Pulmonary artery endothelial cell (primary cell): ENCODE measurements at regions not wholly inside any gene's neighbourhood (a gene's known extent, or its start where the extent isn't known, plus 50 kb on each side); places are given as distances from the start of the nearest gene placed in this dataset.

ENCODE experiments used
- DNase-seq: peaks from one replicate; pipeline ENCODE4 v3.0.0-alpha.2; 2011; ENCODE audit warnings: low read depth, low spot score

DNA sequence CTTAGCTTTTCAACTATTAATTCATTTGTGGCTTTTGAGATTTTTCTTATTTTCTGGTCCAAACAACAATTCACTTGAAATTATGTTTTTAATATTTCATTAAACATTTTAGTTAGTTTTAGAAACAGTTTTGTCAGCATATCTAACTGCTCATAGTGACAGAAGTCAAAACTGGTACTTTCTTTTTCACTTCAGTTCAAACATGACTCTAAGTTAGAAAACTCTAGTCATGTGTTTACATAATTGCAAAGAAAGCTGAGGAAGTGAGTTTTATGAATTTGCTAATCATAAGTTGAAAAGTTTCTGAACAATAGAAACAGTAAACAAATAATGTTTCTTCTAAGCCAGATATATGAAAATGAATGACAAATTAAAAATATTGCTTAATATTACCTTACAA lies 1931.0 kb downstream of the EFNA5 start:
- no peak for DNase-seq

DNA sequence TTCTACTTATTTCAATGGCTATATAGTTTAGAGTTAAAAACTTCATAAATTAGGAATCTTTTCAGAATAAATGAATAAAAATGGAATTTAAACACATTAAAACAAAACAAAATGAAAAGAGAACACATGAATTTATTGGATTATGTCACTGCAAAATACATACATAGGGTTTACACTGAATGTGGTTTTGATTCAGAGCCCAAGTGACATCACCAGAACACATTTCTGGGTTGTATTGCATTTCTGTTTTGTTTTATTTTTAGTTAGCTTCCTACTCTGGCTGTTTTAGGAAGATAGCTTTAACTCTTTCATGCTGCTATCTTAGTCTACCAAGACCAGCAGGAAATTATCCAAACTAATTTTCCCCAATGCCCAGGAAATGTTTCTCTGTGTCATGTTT lies 1935.0 kb downstream of the EFNA5 start:
- DNase-seq, result no peak

DNA sequence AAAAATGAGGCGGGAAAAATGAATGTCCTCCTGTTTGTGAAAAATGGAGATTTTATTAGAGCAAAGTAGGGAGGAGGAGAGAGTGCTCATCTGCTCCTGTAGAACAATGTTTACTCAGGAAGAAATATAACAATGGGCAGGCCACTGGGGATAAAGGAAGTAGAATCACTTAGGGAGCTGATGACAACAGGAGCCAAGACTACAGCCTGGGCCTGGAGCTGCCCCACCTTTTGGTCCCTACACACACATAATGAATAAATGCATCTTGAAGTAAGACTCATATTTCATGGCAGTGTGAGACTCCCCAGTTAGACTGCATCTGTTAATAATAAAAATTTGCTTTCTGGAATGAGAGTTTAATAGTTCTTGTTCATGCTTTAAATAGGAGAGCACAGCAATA lies 1939.8 kb downstream of the EFNA5 start:
- no peak for DNase-seq

DNA sequence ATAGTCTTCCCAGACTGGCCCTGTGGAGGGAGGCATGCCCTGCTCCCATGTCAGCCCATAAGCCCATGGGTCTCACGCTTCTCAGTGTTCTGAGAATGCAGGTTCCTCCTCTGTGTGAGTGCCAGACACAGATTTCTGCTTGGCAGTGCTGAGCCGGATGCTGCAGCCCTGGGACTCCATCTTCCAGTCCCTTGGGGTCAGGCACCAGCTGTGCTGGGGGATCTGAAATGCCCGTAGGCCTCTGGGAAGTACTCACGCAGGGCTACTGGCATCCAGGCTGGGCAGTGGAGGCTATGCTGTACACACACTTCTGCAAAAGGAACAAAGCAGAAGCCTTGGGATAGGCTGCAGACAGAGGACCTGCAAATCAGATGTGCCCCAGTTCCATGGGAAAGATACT lies 1944.6 kb downstream of the EFNA5 start:
- no peak for DNase-seq

DNA sequence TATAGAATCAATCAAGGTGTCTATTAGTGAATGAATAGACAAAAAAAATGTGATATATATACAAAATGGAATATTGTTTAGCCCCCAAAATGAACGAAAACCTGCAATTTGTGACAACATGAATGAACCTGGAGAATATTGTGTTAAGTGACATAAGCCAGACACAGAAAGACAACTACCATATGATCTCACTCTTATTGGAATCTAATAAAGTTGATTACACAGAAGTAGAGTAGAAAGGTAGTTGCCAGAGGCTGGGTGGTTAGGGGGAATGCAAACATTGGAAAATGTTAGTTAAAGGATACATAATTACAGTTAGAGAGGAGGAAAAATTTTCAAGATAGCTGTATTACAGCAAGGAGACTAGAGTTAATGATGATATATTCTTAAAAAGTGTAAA lies 1962.3 kb downstream of the EFNA5 start:
- no peak for DNase-seq

DNA sequence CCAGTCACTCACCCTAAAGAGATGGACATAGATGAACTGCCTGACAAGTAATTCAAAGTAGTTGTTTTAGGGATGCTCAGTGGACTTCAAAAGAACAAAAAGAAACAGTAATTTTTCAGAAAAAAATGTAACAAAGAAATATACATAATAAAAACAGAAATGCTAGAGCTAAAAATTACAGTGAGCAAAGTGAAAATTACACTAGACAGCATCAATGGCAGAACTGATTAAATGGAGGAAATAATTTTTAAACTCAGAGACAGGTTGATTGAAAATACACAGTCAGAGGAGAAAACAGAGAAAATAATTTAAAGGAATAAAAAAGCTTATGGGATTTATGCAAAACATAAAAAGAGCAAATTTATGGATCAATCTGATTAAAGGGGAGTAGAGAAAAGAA lies 1968.4 kb downstream of the EFNA5 start:
- DNase-seq, result no peak

DNA sequence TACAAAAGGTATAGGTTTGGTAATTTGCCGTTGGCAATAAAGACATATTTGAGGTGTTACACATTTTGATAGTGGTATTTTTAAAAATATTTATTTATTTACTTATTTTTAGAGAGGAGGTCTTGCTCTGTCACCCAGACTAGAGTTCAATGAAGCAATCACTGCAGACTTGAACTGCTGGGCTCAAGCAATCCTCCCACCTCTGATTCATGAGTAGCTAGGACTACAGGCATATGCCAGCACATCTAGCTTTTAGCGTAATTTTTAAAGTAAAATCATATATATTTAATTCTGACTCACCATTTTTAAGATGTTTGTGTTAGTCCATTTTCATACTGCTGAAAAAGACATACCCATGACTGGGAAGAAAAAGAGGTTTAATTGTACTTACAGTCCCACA lies 1974.3 kb downstream of the EFNA5 start:
- DNase-seq, result no peak

DNA sequence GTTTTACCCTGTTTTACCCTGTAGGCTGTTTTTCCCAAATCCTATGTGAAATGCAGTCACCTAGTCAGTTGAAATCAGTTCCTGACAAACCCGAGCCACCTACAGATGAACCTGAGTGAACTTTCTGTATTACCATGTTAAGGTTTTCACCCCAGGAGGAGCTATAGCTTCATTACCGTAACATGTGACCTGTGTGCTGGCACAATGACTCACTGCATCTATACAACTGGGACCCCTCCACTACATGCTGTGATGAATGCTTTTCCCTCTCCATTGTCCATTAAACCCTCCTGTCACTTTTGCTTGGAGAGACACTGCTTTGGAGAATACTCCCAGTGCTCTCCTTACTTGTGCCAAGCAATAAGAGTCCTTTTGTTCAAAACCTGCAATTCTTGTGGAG lies 1974.8 kb downstream of the EFNA5 start:
- DNase-seq, result no peak

DNA sequence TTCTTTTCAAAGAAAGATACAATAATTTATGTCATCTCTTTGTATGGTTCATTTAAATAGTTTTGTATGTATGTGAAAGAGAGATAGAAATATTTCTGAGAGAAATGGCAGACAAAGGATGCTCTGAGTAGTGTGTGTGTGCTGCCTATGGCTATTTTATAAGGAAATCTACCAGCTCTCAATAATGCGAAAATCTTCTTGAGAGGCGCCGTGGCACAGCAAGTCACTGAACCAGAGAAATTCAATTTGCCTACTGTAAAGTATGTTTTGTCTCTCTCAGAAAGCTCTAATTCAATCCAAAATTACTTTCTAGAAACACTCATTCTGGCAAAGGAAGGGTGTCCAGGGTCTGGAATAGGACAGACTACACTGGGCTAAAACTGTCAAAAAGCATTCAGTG lies 1981.1 kb downstream of the EFNA5 start:
- no peak for DNase-seq

DNA sequence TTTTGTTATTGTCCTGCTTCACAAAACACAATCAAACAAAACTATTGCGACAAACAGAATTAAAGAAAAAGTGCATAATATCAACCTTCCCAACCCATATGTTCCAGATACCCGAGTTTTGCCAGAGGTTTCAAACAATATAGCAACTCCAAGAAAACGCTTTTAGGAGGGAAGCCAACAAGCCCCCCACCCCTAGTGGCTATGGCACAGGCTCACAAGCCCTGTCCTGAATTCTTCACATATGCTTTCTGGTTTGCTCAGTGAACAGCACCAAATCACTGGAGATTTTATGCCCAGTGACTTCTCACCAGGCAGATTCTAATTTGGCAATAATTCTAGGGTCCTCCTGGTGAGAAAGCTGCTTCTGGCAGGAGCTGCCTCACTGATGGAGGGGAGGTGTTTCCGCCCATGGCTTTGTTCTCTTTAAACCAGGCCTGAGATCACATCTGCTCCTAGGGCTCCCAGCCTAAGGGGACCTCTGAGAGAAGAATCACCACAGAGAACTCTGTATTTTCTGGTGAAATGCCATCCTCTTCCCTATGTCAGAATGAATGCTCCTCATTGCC lies 1982.4 kb downstream of the EFNA5 start:
- DNase-seq, result no peak

DNA sequence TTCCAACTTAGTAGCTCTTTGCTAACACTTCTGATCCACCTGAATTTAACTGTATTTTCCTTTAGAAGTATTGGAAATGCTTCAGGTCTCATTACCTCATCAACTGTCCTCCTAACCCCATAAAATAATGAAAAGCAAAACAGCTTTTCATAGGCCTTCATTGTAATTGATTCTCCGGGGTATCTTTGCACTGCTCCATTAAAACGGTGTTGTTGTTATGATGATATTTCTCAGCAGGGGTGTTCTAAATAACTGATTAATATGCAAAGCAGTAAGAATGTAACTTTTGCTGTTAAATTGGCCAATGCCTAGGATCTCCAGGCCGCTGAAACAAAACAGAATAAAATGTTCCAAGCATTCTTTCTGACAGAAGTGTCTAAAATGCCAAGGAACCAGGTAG lies 1983.2 kb downstream of the EFNA5 start:
- DNase-seq, result no peak

DNA sequence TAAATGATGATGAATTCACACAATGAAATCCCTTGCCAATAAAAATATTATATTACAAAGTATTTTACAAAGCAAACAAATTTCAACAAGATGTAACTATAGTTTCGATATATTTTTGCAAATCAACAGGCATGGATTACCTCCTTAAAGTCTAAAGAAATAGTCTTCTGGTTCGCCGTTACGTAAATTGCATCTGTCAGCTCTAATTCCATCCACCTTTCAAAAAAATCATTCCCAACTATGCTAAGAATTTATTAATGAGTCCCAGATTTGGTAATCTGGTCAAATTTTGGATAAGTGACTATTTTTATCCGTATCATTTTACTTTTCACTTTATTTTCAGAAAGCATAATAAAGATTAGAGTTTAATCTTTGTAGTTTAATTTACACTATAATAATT lies 1984.9 kb downstream of the EFNA5 start:
- DNase-seq, result no peak

DNA sequence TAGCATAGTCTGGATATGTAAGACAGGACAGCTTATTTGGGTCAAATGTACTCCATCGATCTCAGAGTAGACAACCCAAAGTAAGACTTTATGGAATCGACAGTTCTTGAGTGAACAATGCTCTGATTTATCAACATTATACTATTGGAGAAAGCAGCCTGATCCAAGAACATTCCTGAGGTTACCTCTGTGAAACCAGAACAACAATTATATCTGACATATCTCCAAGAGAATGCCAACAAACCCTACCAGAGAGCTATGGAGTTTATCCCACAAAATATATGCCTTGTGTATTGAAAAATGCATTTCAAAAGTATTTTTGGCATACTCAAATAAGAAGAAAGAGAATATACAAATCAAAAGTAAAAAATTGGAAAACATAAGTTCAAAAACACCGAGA lies 1985.9 kb downstream of the EFNA5 start:
- DNase-seq, result no peak

DNA sequence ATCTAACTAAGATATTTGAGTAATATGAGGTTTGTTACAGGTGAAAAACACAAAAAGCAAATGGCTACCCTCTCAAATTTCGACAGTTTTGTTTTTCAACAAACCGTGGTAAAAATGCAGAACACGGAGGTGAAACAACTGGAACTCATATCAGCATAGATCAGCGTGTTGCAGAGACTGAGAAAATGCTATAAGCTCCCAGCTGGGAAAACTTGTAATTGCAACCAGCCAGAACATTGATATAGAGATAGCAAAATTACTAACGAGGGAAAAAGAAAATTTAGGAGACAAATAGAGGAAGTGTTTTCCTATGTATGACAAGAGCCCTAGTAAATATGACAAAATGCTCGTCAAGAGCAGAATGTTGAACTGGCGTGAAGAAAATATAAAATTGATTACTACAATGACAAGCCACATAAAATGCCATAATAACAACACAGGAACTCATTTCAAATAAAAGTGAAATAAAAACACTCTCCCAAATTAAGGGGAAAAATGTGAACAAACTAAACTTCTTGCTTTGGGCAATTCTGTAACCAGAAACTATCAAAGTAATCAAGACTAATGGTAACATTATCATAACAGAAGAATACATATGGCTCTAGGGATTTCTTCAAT lies 1989.8 kb downstream of the EFNA5 start:
- no peak for DNase-seq

DNA sequence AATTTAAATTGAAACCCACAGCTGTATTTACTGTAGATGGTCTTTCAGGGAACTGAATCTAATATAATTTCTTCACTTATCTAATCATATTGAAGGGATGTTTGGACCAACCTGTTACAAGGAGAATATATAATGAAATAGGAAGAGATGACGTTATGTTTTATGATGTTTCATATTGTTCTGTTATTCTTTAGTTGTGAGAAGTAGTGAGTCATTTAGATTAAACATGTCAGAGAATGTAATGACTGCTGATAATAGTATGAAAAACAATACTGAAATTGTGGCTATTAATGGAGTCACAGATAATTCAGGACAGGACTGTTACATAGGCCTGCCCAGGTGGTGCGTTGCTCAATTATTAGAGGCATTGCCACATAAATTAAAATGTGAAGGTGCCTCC lies 1993.4 kb downstream of the EFNA5 start:
- no peak for DNase-seq

DNA sequence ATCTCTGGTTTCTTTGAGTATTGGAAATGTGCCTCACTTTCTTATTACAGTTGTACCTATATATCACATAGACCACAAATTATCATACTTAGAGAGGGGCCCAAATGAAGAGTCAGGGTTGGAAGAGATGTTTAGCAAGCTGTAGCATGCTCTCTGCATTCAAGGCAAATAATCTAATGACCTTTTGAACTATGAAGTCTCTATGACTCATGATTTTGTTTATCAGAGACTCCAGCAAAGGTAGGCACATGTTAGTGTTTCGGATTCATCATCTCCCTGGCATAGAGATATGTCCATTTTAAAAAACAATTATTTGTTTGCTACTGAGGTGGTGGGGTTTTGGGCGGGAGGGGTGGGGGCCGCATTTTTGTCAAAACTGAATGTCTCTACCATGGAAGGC lies 2000.1 kb downstream of the EFNA5 start:
- DNase-seq, result no peak

DNA sequence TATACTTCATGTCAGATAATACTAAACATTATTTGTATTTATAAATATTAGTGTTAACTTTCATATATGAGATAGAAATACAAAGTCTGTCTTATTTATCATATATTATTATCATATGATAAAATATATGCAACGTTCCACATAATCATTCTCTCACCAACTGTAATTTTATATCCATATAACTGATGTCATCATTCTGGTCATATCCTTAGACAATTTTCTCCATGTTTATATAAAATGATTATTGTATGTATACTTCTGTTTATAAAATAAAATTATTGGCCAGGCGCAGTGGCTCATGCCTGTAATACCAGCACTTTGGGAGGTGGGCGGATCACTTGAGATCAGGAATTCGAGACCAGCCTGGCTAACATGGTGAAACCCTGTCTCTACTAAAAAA lies 2007.1 kb downstream of the EFNA5 start:
- DNase-seq, result no peak

DNA sequence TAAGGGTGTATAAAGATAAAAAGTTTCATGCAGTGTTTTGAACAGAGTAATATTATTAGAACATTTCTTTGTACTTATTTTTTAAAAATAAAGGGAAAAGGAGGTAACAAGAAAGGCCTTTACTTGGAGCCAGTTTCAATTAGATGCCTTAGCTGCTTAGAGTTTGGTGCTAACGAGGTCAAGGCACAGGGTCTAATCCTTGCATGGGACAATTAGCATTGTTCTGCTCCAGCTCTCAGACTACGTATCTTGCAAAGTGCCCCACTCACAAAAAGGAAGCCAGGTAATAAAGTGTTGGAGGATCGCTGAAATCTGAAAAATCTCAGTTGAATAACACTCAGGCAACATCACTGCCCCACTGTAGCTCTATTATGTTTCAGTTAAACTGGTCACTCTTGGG lies 2011.3 kb downstream of the EFNA5 start:
- DNase-seq, result no peak

DNA sequence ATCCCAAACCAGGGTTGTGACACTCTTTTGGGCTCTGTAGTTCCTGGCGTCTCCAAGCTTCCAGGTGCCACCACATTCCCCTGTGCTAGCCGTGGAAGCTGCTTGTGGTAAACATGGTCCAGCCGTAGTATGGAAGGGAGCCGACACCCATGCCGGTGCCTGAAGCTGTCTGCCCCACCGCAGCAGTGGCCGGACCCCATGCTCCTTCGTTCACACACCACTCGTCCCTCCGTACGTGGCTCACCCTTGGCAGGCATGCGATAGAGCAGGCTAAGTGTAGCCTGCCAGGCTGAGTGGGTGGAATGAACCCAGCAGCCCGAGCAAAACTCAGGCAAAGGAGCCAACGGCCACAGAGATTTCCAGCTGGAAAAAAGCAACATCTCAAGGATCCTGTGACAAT lies 2030.4 kb downstream of the EFNA5 start:
- no peak for DNase-seq

DNA sequence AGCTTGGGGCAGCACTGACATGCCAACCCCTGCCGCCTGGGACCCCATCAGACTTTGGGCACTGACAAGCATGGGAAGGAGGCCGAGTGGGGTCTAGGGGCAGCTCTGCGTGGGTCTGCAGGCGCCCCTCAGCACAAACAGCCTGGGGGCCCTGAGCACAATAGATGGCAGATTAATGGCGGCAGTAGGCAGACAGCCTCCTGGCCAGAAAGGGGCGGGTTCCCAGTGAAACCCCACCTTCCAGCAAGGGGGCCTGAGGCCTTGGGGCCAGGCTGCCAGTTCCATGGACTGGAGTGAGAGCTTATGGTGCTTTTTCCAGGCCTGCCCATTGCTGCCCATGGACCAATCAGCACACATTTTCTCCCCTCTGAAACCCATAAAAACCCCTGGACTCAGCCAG lies 2031.2 kb downstream of the EFNA5 start:
- DNase-seq, result no peak

DNA sequence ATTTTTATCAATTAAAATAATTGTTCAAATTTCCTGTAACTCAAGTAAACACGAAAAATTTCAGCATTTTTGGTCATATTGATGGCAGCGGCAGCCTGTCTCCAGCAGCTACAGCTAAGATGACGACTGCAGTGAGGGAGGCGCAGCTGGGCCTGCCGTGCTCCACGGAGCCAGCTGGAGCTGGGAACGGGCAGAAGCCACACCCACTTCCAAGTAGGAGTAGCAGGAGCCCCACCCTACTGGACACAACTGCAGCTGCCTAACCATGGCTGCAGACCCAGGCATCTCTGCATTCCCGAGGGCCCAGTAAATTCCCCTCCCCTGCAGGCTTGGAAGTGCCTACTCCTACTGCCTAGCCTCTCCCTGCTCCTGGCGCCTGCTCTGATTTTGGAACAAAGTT lies 2031.7 kb downstream of the EFNA5 start:
- no peak for DNase-seq

DNA sequence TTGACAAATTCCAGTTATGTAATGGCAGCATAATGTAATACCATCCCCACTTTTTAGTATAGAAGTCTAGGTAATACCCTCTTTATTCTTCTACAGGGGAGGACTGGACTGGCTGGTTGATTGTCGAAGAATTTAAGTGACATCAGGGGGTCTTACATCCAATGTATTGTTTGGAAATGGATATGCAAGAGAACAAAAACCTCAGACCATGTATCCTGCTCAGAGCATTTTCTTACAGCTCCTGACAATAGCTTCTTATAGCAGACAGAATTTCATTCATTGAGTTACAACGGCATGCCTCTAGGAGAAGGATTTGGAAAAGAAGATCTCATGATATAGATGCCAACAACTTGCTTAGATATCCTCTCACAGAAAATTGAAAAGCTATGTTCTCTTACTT lies 2032.3 kb downstream of the EFNA5 start:
- no peak for DNase-seq

DNA sequence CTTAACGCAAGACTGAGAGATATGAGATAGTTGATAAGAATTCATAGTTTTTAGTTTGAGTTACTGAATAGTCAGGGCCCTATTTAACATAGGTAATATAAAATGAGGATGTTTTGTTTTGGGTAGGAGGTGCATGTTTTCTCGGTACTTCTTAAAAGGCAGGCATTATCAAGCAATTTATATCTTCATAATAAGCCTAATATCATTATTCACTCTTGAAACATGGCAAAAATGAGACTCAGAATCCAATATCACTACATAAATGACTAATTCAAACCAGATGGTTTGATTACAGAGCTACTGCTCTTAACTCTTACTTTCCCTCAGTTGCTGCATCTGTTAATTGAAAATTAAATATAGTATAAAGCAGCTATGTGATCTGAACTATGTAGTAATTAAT lies 2038.7 kb downstream of the EFNA5 start:
- no peak for DNase-seq

DNA sequence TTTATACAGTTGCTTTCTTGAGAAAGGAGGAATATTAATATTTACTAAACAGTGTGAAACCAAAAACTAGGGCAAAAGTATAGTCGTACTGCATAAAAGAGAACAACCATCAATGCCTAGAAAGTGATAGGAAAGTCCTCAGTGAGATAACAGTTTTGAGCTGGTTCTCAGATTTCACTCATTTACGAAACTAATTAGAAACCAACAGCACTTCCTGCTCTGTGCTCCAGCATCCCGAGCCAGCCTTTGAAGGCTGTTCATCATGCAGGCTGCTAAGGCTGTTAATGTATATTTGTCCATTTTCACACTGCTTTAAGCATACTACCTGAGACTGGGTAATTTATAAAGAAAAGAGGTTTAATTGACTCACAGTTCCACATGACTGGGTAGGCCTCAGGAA lies 2039.9 kb downstream of the EFNA5 start:
- DNase-seq, result no peak
